OCI-LY7 (cell line): ENCODE measurements at regions not wholly inside any gene's neighbourhood (a gene's known extent, or its start where the extent isn't known, plus 50 kb on each side); places are given as distances from the start of the nearest gene placed in this dataset.

Source experiments
- EZH2phosphoT487 ChIP-seq: fragments of 200-600 bp; sonication (generic); IDR thresholded peaks from 2 replicates; pipeline ENCODE4 v1.6.1; 2018; ENCODE audit warnings: low read depth, borderline replicate concordance, mild to moderate bottlenecking, mixed run types, antibody characterized with exemption, low read length, moderate library complexity, mixed read lengths
- TF ChIP-seq, protein P1 (sequence below): fragments of 200-600 bp; sonication (generic); conservative IDR thresholded peaks from 2 replicates; pipeline ENCODE4 v1.5.1; 2014; ENCODE audit warnings: mild to moderate bottlenecking, antibody characterized with exemption, low read length, moderate library complexity, mixed read lengths

DNA sequence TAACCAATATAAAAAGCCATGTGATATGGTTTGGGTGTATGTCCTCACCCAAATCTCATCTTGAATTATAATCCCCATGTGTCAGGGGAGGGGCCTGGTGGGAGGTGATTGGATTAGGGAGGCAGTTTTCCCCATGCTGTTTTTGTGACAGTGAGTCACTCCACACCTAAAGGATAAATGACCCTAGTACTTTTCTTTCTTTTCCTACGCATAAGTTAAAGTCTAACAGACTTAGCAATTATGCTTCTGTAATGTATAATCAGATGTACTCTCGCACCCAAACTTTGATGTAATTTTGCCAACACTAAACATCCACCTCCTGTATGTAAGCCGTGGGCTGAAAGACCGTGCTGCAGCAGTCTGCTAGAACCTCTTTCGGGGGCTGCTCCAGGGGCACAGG, 97.2 kb upstream of the DSEL start:
- TF ChIP-seq, protein P1, sequence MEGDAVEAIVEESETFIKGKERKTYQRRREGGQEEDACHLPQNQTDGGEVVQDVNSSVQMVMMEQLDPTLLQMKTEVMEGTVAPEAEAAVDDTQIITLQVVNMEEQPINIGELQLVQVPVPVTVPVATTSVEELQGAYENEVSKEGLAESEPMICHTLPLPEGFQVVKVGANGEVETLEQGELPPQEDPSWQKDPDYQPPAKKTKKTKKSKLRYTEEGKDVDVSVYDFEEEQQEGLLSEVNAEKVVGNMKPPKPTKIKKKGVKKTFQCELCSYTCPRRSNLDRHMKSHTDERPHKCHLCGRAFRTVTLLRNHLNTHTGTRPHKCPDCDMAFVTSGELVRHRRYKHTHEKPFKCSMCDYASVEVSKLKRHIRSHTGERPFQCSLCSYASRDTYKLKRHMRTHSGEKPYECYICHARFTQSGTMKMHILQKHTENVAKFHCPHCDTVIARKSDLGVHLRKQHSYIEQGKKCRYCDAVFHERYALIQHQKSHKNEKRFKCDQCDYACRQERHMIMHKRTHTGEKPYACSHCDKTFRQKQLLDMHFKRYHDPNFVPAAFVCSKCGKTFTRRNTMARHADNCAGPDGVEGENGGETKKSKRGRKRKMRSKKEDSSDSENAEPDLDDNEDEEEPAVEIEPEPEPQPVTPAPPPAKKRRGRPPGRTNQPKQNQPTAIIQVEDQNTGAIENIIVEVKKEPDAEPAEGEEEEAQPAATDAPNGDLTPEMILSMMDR = no peak
- no peak for TF ChIP-seq EZH2phosphoT487
